IPS-18c (cell line): ENCODE measurements at regions not wholly inside any gene's neighbourhood (a gene's known extent, or its start where the extent isn't known, plus 50 kb on each side); places are given as distances from the start of the nearest gene placed in this dataset.

Source experiments
- H3K4me3 ChIP-seq: 2 replicates; pipeline ENCODE4 v1.7.0; 2013; ENCODE audit warnings: low read depth, mild to moderate bottlenecking, low read length, moderate library complexity; ENCODE audit not compliant: insufficient read depth
- H3K9me3 ChIP-seq: one replicate; pipeline ENCODE4 v1.6.1; 2013; ENCODE audit warnings: mild to moderate bottlenecking, low read length, moderate library complexity; ENCODE audit not compliant: control insufficient read depth, insufficient read depth

DNA sequence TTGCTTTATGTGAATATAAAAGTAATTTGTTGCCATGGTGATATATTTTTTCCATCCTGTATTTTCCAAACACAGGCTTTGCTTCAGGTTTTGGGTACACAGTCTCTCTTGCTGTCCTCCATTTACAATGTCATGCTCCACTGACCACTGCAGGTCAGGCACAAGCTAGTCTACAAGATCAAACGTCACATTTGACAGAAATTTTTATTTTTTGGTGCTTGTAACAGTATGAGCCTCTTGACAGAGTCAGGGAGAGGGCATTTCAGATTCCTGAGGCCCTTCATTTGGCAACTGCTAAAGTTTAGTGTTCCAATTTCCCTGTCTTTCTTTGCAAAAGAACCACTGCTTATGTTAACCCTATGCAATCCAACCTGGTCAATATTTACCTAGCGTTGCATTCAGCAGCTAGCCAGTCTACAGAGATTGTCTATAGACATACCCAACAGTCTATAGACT is 175.0 kb downstream of the RFC3 start:
- no peaks in the 10 kb centered on the region for H3K9me3 ChIP-seq

DNA sequence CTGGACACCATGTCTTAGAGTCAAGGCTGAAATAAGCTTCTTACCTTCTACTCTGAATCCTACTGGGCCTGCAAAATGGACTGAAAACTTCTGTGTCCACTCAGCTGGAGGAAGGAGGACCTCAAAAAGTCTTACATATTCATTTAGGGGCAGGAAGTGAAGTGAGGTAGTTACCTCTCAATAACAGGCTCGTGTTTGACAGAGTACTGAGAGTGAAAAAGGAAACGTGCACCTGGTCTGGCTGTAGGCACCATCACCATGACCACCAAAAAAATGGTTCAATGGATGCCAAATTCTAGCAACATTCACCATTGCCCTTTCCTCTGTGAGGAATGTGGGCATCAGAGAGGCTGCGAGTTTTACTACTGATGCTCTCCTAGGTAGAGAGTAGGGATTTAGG is 176.2 kb downstream of the RFC3 start:
- H3K4me3 ChIP-seq, result no peak overlapping the region
- no peaks in the 10 kb centered on the region for H3K9me3 ChIP-seq

More for the DNA sequence above, 175.0 kb downstream of the RFC3 start:
- no peak overlapping the region for H3K4me3 ChIP-seq

- no peak overlapping the region for H3K4me3 ChIP-seq
- no peaks in the 10 kb centered on the region for H3K9me3 ChIP-seq
Measured at GRCh38 chr13:33994826-33995502, 177.0 kb downstream of the RFC3 start.

- no peaks in the 10 kb centered on the region for H3K9me3 ChIP-seq
- H3K4me3 ChIP-seq, result no peak overlapping the region
Measured at GRCh38 chr13:33996636-33997035, 178.7 kb downstream of the RFC3 start.

DNA sequence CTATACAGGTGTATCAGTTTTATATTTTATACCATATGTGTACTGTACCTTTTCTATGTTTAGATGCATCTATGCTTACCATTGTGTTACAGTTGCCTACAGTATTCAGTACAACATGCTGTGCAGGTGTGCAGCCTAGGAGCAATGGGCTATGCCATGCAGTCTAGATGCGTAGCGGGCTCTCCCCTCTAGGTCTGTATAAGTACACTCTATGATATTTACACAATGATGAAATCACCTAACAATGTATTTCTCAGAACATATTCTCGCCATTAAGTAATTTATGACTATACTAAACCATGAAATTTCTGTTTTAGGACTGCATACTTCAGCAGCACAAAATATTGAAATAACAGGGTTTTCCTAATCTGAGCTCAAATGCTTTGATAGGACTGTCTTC is 179.6 kb downstream of the RFC3 start:
- no peaks in the 10 kb centered on the region for H3K9me3 ChIP-seq
- no peak overlapping the region for H3K4me3 ChIP-seq

DNA sequence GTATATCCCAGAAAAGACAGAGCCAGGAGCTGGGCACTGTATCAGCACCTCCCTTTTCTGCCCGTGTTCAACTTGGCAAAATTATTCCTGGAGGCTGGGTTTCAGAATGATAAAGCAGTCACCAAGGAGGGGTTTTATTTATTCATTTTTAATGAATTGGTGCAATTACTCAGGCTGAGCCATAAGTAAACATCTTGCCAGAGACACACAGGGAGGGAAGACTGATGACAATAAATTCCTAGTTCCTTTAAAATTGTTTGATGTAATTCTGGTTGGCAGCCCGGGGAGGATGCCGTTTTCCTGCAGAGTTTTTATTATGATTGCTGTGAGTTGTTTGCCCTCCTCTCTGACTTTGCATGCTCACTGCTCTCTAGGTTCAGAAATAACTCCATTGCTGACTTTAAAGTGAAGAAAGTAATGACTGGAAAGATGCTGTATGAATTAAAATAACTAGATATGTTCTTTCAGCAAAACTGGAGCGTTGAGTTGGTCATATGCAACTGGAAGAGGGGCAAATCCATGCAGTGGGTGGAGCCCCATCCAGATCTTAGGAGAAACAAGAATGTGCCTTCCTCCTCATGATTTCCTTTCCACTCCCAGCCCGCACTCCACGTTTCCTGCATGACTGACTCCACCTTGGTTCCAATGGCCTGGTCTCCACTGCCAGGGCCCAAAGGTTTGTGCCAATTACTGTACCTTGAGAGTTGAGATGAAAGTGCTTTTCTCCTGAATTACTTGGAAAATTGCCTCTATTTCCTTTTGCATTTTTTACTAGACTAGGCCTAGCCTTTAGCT is 182.1 kb downstream of the RFC3 start:
- Histone ChIP-seq H3K4me3 (no peak overlapping the region), H3K9me3 (no peaks in the 10 kb centered on the region)

DNA sequence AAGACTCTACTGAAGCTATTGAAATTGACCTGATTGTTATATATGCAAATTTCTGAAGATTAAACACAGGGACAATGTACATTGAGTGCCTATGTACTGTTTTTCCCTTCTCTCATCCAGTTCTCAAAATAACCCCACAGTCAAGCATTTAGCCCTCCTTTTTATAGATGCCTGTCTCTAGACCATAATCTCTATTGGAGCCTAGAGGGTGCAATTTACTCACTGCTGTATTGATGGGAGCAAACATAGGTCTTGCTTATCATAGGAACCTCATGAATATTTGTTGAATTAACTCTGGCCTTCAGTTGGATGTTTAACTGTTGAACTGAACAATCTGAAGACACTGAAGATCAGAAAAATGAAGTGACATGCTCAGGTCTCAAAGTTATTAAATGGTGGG is 183.0 kb downstream of the RFC3 start:
- Histone ChIP-seq H3K9me3 (no peaks in the 10 kb centered on the region), H3K4me3 (no peak overlapping the region)

- no peak overlapping the region for H3K4me3 ChIP-seq
- no peaks in the 10 kb centered on the region for H3K9me3 ChIP-seq
Measured at GRCh38 chr13:34001389-34001788, 183.4 kb downstream of the RFC3 start.

GRCh38 chr13:34002141-34002540 is 184.2 kb downstream of the RFC3 start:
- Histone ChIP-seq H3K4me3 (no peak overlapping the region), H3K9me3 (no peaks in the 10 kb centered on the region)

DNA sequence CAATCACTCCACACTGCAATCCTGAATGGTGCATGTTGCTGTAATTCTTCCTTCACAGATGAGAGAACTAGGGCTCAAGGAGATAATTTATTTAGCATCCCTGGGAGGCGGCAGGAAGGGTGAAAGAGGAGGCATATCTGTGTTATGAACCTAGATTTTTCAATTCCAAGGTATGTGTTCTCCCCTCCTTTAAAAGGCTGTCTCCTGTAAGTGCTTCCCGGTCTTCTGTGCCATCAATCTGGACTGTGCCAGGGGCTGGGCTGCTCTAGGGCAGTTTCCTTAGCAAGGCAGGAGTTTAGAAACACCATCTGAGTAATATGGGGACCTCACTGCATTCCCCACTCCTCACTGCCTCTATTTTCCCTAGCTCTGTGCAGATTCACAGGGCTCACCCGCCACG is 185.0 kb downstream of the RFC3 start:
- Histone ChIP-seq H3K9me3 (no peaks in the 10 kb centered on the region), H3K4me3 (no peak overlapping the region)

- Histone ChIP-seq H3K4me3 (no peak overlapping the region), H3K9me3 (no peaks in the 10 kb centered on the region)
Measured at GRCh38 chr13:34003656-34004055, 185.7 kb downstream of the RFC3 start.

- H3K9me3 ChIP-seq, result no peaks in the 10 kb centered on the region
- no peak overlapping the region for H3K4me3 ChIP-seq
Measured at GRCh38 chr13:34004676-34005075, 186.7 kb downstream of the RFC3 start.

- Histone ChIP-seq H3K4me3 (no peak overlapping the region), H3K9me3 (no peaks in the 10 kb centered on the region)
Measured at GRCh38 chr13:34006011-34006410, 188.1 kb downstream of the RFC3 start.

DNA sequence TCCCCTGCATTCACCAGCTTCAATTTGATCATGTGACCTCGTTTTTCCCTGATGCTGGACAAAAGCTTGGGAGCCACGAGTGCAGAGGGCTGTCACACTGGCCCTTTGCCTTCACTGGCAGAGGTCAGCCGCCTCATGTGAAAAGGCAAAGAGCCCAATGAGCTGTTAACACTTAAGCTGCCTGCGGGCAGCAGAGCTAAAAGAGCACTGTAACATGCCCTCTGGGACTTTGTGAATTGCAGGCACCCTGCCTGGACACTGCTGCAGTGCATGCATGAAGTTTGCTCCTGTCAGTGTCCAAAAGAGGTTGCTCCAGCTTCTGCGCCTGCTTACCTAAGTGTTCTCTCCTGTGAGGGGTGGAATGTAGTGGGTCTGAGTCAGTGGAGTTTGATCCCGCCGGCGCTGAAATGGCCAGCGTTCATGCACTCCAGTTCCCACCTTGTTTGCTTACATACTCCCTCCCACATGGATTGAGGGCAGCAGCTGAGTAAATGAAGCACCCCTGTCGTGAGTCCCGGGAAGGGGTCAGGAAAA is 193.7 kb downstream of the RFC3 start:
- H3K4me3 ChIP-seq, result no peak overlapping the region

GRCh38 chr13:34012382-34012781 is 194.4 kb downstream of the RFC3 start:
- Histone ChIP-seq H3K9me3 (no peaks in the 10 kb centered on the region), H3K4me3 (no peak overlapping the region)

More for the DNA sequence above, 193.7 kb downstream of the RFC3 start:
- H3K9me3 ChIP-seq, result no peaks in the 10 kb centered on the region

- Histone ChIP-seq H3K4me3 (no peak overlapping the region), H3K9me3 (no peaks in the 10 kb centered on the region)
Measured at GRCh38 chr13:34013061-34013460, 195.1 kb downstream of the RFC3 start.

GRCh38 chr13:34017231-34017630 is 199.3 kb downstream of the RFC3 start:
- H3K9me3 ChIP-seq, result no peaks in the 10 kb centered on the region
- H3K4me3 ChIP-seq, result no peak overlapping the region

DNA sequence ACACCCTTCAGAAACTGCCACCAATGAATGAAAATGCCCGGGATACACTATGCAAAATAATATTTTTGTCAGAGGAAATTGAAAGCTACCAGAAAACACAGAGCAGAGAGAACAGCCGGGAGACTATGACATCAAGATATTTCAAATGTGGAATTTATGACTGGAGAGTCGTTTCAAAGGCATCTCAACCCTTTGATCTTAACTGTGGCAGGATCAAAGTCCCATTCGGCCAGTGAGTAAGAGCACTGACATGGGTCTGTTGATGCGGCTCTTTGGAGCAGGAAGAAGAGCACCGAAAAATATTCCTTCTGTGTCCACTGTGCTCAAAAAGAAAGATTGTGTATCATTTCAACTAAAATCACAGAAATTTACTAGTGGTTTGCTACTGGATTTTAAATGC is 201.9 kb downstream of the RFC3 start:
- no peaks in the 10 kb centered on the region for H3K9me3 ChIP-seq
- H3K4me3 ChIP-seq, result no peak overlapping the region
